WTC11 (cell line): ENCODE measurements at regions not wholly inside any gene's neighbourhood (a gene's known extent, or its start where the extent isn't known, plus 50 kb on each side); places are given as distances from the start of the nearest gene placed in this dataset.

ENCODE experiments used
- NFYB ChIP-seq: sonication (generic); formaldehyde crosslinking; conservative IDR thresholded peaks from 2 replicates; pipeline ENCODE4 v1.8.0; 2022; ENCODE audit warnings: low read depth, missing genetic modification reagents
- SMAD3 ChIP-seq: sonication (generic); formaldehyde crosslinking; IDR thresholded peaks from 2 replicates; pipeline ENCODE4 v1.8.0; 2022; ENCODE audit warnings: missing genetic modification reagents, mild to moderate bottlenecking, borderline replicate concordance

DNA sequence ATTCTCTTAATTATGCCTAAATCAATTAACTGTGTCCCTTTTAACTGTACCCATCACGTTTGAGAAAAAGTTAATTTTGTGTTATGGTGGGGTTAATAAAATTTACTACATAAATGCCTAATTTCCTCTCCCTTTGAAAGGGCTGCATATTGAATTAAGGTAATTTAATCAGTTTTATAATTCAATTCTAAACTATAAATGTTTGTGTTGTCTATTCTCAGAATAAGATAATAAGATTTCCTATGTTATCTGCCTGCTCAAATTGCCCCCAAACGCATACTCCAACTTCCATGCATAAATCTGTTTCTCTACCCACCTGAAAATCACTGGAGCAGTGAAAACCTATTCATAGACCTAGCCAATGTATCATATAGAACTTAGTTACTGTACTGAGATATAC is 1716.1 kb downstream of the SI start:
- no peak for TF ChIP-seq NFYB (CRISPR knock-in tag)
- TF ChIP-seq SMAD3, result no peak
